ENCODE measurements at regions not wholly inside any gene's neighbourhood (a gene's known extent, or its start where the extent isn't known, plus 50 kb on each side); places are given as distances from the start of the nearest gene placed in this dataset.

DNA sequence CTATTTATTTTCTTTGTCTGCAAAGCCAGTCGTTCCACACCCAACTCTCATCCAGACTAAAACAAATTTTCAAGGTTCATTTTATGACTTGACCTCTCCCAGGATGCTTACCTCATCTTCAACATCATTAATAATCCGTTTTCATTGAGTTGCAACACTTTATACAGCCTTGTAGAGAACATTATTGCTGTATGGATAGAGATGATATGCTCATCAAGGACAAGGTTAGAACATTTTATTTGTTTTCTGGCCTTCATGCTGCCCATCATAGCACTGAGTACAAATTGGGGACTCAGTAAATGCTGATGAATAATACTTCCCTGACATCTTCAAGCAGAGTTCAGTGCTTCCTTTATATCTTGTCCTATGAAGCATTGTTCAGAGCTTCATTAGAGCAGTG, 120.2 kb downstream of the OXSM start:
- TF ChIP-seq TCF4 (CRISPR knock-in tag; IDR thresholded peaks at IDR 0.05; ENCODE audit: borderline replicate concordance) (no peak), RARB (CRISPR knock-in tag; IDR thresholded peaks at IDR 0.05) (no peak), CSDC2 (CRISPR knock-in tag; IDR thresholded peaks at IDR 0.05) (no peak), ARNTL (CRISPR knock-in tag; IDR thresholded peaks at IDR 0.05; ENCODE audit: borderline replicate concordance, low read depth) (no peak), ZFP30 (CRISPR knock-in tag; IDR thresholded peaks at IDR 0.05) (no peak)
- TF ChIP-seq, protein P1, sequence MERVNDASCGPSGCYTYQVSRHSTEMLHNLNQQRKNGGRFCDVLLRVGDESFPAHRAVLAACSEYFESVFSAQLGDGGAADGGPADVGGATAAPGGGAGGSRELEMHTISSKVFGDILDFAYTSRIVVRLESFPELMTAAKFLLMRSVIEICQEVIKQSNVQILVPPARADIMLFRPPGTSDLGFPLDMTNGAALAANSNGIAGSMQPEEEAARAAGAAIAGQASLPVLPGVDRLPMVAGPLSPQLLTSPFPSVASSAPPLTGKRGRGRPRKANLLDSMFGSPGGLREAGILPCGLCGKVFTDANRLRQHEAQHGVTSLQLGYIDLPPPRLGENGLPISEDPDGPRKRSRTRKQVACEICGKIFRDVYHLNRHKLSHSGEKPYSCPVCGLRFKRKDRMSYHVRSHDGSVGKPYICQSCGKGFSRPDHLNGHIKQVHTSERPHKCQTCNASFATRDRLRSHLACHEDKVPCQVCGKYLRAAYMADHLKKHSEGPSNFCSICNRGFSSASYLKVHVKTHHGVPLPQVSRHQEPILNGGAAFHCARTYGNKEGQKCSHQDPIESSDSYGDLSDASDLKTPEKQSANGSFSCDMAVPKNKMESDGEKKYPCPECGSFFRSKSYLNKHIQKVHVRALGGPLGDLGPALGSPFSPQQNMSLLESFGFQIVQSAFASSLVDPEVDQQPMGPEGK (CRISPR knock-in tag; IDR thresholded peaks at IDR 0.05; ENCODE audit: borderline replicate concordance) = no peak
- TF ChIP-seq, protein P2, sequence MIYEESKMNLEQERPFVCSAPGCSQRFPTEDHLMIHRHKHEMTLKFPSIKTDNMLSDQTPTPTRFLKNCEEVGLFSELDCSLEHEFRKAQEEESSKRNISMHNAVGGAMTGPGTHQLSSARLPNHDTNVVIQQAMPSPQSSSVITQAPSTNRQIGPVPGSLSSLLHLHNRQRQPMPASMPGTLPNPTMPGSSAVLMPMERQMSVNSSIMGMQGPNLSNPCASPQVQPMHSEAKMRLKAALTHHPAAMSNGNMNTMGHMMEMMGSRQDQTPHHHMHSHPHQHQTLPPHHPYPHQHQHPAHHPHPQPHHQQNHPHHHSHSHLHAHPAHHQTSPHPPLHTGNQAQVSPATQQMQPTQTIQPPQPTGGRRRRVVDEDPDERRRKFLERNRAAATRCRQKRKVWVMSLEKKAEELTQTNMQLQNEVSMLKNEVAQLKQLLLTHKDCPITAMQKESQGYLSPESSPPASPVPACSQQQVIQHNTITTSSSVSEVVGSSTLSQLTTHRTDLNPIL (CRISPR knock-in tag; IDR thresholded peaks at IDR 0.05; ENCODE audit: low read depth) = no peak

All from SK-N-SH treated with all-trans-retinoic acid at 6 μM for 48 hours (cell line).